NCI-H2081 treated with DMSO at 0.1 percent for 48 hours (cell line): ENCODE measurements at regions not wholly inside any gene's neighbourhood (a gene's known extent, or its start where the extent isn't known, plus 50 kb on each side); places are given as distances from the start of the nearest gene placed in this dataset.

Experiments used
- DNase-seq: peaks from one replicate; lab custom pipeline; 2025; lab: John Stamatoyannopoulos, UW

DNA sequence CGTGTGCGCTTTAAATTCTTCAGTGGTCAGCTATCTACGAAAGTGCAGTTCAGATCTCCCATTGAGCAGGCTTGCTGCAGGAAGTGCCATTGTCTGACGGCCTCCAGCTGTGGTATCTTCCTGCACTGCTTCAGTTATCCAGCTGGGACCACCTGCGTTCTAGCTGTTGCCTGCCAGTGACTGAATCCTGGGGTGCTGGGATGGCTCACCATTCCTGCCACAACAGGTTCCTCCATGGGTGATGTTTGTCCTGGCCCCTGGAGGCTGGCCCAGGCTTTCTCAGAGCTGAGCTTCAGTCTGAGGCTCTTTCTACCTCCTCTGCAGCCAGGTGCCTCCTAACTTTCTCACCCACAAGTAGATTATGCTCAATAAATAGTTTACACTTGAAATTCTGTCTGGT is 498.5 kb upstream of the HS6ST1 start:
- no peak for DNase-seq

- DNase-seq, result no peak
These were observed 499.1 kb upstream of the HS6ST1 start for GRCh38 chr2:128817813-128818212.

DNA sequence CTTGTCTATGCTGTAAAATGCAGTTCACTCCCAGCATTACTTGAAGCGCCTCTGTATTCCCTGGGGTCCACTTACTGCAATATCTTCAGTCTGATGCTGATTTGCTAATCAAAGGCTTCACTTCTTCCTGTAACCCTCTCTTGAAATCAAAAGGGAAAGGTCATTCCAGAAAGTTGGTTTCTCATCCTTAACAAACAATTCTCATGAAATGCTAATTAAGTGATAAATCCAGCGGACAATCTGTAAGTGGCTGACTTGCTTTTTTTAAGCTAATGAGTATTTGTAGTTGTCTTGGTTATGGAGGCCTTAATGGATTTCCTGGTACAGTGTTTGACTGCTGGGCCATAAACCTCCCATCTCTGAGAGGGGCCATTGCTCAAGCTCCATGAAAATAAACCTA is 499.6 kb upstream of the HS6ST1 start:
- DNase-seq, result no peak

DNA sequence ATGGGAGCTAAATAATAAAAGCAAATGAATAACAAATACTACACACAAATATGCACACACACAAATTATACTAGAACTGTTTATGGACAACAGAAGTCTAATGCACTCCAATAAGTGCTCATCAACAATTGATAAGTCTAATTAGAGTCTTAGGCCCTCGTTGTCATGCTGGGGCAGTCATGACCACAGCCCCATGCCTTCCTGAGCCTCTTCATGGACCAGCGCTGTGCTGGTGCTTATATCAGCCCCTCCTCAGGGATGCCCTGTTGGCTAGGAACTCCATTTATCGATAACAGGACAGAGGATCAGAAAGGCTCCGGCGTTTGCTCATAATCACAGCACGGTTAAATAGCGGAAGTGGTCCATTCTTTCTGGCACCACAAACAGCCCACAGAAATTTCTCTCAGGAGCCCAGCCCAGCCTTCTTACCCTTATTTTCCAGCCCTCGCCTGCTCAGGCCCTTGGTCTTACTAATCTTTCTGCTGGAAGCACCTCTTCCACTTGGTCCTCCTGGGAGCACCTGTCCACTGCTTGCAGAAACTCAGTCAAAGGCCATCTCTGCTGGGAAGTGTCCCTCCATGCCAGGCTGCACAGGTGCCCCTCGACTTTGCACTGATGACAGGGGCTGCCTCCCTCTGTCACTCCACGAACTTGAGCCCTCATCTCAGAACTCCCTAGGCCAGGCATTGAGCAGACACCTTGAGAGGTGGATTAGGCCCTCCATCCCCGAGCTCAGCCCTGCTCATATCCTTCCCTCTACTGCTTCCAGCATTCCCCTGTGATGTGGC is 500.2 kb upstream of the HS6ST1 start:
- DNase-seq, result no peak

DNA sequence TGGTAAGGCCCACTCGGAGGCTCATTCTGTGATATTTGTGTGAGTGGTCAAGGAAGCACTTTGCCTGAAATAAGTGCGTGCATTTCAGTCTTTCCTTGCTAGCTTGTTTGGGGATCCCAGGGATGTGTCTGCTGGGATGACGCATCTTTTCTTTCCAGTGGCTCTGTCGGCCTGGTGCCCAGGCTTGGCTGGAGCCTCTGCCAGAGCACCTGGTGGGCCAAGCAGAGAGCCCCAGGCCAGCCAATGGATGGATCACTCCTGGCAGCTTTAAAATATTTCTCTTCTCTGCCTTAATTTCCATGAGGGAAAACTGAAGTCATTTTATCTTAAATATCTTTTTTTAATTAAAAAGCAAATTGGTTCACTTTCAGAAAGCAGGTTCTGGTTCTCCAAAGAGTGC is 501.8 kb upstream of the HS6ST1 start:
- no peak for DNase-seq

- DNase-seq, result no peak
These were observed 502.3 kb upstream of the HS6ST1 start for GRCh38 chr2:128821010-128821409.

- no peak for DNase-seq
These were observed 514.4 kb upstream of the HS6ST1 start for GRCh38 chr2:128832946-128833663.

- DNase-seq, result no peak
These were observed 515.0 kb upstream of the HS6ST1 start for GRCh38 chr2:128833664-128834027.

DNA sequence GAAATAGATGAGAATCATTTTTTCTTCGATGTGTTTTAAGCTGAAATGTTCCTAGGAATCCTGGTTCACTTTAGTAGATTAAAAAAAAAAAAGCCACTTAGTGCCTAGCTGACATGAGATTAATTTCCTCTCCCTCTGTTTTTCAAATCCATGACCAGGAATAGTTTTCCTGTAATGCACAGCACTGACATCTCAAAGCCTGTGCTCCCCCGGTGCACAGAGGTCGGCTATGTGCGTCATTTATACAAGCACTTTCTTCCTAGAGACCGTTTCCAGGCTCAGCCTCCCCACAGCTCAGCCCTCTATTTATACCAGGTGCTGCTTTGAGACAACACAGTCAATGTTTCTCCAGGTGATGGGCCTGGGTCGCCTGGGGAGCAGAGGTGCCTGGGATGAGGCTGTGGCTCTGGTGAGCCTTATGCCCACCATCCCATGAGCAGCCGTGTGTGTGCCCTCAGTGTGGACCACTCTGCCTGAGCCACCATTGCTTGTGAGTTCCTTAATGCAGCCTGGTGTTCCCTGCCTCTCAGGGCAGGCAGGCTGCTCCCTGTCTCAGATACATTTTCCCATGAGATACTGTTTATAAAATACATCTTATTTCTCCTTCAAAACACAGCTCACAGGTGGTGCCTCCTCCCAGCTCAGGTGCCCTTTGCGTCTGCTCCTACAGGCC is 515.7 kb upstream of the HS6ST1 start:
- DNase-seq, result no peak

DNA sequence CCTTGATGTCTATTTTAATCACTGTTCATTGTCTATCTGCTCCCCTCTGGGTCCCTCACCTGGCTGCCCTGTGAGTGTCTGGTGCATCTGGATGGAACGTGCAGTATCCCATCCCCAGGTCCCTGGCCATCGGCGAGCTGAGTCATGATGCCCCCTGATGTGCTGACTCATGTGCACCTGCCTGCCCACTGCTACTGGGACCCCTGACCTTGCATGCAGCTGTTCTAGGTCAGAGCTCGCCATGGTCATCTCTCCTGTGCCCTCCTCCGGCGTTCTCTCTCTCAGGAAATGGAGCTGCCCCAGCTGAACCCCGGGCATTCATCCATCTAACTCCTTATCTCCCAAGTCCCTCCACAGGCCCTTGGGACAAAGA is 516.2 kb upstream of the HS6ST1 start:
- no peak for DNase-seq

DNA sequence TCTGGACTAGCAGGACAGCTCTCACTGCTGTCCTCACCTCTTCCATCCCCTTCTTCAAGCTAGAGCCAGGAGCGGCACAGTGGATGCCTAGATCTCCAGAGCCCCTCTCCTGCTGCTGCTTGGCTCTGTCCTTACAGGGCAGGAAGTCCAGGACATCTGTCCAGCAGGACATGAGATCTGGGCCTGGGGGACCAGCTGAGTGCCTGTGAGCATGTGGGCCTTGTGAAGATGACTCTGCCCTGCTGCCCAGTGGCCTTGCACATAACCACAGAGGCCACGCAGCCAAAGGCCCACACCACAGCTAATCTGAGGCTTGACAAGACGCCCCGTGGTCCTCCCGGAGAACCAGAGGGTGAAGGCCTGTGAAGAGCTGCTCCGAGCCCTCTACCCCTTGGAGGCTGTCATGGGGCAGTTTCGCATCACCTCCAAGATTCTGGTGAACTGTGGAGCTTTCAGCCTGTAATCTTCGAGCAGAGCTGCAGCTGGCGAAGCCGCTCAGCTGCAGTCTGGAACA is 516.7 kb upstream of the HS6ST1 start:
- no peak for DNase-seq

GRCh38 chr2:128835974-128836373 is 517.3 kb upstream of the HS6ST1 start:
- DNase-seq, result no peak

DNA sequence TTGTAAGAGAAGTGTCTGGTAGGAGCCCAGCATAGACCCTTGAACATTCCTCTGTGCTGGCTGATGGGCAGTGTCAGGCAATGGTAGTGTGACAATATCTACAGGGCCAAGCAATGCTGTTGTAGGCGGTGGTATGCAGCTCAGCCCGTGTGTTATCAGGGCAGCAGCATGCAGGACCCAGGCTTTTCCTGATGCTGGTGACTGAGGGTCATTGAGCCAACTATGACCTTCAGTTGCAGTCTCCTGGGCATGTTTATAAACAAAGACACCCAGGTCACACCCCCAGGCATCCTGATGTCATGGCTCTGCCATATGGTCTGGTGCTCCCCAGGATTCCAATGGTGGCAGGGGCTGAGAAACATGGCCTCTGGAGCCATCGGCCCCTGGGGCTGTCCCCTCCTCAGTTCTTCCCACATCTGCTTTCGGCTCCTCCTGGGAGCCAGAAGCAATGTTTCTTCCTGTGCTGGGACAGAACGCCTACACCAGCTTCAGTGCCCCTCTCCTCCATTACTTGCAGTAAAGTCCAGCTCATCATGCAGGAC is 518.0 kb upstream of the HS6ST1 start:
- no peak for DNase-seq

- DNase-seq, result no peak
These were observed 519.6 kb upstream of the HS6ST1 start for GRCh38 chr2:128838244-128838643.

DNA sequence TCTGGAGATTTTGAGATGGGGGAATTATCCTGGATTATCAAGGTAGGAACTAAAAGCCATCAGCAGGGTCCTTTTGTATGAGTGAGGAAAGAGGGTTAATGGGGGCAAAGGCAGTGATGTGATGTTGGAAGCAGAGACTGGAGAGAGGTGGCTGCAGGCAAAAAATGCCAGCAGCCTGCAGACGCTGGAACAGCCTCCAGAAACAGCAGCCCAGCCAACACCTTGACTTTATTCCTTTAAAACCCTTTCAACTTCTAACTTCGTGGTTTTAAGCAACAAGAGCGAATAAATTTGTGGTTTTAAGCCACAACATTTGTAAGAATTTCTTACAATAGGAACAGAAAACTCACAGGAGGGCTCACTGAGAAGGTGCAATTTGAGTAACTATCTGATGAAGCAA is 523.1 kb upstream of the HS6ST1 start:
- no peak for DNase-seq

GRCh38 chr2:128867311-128867710 is 548.6 kb upstream of the HS6ST1 start:
- DNase-seq, result no peak

DNA sequence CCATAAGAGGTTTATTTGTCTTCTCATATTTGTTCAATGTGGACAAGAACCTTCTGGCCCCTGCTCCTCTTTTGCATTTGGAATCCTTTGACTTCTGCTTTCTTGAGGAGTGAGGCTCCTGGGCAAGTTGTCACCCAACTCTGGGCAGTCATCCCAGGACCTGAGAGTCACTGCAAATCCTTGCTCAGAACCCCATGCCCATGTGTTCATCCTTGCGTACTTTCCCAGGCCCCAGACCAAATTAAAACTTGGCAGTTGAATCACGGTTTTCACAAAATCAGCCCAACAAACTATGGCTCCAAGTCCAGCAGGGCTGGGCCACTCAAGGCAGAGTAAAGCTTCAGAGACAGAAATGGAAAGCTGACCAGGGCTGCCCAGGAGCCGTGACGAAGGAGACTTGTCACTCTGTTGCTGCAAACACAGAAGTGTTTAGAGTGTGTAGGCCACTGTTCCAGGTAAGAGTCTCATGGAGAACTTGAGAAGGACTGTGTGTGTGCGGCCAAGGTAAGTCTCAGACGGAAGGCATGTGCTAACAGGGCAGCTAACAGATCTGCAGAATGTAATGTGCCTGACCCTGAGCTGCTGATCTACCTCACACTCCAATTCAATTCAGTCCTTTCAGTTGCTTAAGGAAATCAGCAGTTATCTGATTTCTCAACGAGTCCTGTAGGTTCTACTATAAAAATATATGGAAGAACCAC is 549.4 kb upstream of the HS6ST1 start:
- DNase-seq, result no peak

DNA sequence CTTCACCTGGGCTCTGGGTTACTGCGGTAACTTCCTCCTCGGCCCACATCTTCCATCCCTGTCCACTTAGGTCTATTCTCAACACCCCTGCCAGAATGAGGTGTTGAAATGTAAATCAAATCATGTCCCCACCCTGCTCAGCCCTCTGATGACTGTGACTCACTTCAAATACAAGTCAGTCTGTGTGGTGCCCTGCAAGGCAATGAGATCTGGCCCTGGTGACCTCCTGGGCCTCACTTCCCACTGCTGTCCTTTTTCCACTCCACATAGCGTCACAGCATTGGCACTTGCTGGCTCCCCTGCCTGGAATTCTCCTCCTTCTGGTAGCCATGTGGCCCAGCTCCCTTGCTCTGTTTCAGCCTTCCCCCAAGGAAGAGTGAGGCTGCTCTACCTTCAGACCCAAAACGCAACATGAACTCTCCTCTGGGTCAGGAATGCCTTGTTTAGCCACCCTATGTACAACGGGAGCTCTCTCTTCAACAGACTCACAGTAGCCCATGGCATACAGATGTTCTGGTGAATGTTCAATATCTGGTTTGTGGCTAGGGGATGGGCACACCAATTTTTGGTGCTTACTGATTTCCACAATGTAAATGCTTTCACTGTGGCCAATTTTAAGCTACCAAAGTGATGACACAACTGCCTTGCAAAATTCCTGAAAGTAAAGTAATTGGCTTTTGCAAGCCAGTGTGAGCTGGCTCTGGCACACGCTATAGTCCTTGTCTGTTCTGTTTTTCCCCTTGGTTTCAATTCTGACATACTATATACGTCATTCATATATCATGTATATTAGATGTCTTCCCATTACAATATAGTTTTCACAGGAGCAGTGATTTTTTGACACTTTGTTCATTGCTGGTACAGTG is 550.3 kb upstream of the HS6ST1 start:
- no peak for DNase-seq

GRCh38 chr2:128874608-128875007 is 555.9 kb upstream of the HS6ST1 start:
- no peak for DNase-seq

DNA sequence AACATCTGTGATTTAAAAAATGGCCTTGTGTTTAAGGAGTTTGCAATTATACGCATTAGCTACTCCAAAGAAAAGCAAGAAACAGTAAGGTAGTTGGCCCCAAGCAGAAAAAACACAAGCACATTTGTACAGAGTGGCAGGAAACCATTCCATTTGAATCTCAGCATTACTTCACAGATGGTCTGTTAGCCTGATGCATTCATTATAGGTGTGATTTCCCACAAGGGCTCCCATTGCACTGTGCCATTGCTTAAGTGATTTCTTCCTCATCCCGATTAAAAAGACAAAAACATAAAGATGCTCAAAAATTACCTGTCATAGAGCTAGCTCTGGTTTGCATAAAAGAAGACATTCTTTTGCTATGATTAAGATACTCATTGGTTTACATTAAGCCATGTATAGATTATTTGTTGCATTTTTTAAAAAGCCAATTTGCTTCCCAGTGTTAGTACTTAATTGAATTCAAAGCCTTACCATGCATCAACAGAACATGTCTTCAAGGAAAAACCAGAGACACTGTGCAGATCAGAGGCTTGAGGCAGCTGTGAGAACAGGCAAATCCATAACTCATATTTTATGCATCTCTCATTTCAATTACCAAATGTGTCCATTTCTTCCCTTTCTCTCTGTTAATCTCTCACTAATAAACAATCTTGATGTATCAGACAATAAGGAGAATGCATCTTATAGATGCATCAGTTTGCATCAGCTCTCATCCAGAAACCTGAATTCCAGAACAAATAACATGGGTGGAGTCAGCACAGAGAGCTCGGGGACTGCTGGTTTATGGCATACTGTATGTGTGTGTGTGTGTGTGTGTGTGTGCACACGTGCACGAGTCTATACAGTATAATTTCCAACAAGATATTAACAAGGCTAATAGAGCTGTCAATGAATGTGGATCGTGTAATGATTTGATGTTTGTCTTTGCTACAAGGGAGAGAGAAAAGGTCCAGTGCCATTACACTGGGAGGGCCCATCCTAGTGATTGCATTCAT is 558.6 kb upstream of the HS6ST1 start:
- no peak for DNase-seq
